ENCODE measurements at regions not wholly inside any gene's neighbourhood (a gene's known extent, or its start where the extent isn't known, plus 50 kb on each side); places are given as distances from the start of the nearest gene placed in this dataset.
"Not testable (repeated sequence)": the region's sequence is repeated elsewhere in the genome, so short reads cannot be mapped to it uniquely, and the experiment has no call there.

- no peak for DNase-seq
These were observed 130.0 kb downstream of the EHF start for GRCh38 chr11:34750692-34751405.

GRCh38 chr11:34749666-34750659 lies 129.1 kb downstream of the EHF start:
- no peak for DNase-seq

GRCh38 chr11:34748036-34748435 lies 127.1 kb downstream of the EHF start:
- no peak for DNase-seq

DNA sequence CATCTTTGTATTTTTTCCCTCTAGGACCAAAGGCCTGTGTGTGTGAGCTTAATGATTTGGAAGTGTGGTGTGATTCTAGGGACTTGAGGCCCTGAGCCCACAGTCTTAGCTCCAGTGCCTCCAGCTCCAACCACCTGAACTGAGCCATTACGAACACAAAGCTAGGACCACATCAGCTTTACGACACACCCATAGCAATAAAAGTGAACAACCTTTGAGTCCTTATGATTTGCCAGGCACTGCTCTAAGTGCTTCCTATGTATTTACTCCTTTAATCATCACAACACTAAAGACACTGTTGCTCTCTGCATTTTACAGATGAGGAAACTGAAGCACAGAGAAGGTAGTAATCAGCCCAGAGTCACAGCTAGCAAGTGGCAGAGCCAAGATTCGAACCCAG lies 126.4 kb downstream of the EHF start:
- no peak for DNase-seq

- DNase-seq, result no peak
These were observed 124.3 kb downstream of the EHF start for GRCh38 chr11:34745195-34745594.

- no peak for DNase-seq
These were observed 123.6 kb downstream of the EHF start for GRCh38 chr11:34744511-34744910.

- no peak for DNase-seq
These were observed 117.3 kb downstream of the EHF start for GRCh38 chr11:34738237-34738636.

DNA sequence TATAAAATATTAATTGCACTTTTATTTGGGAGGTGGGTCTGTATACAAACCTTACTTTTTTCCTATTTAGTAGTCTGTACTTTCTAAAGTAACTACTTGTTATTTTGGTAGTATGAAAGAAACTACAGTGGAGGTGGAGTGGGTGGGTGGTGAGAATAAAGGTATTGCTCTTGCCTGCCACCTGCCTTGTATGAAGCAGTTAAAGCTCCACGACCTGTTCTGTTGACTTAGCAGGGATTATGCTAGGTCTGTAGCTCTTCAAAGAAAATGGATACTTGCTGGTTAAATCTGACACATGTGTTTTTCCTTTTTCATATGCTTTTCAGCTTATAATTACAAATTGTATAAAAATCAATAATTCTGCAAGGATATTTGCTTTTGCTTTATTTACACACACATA lies 111.9 kb downstream of the EHF start:
- DNase-seq, result no peak

DNA sequence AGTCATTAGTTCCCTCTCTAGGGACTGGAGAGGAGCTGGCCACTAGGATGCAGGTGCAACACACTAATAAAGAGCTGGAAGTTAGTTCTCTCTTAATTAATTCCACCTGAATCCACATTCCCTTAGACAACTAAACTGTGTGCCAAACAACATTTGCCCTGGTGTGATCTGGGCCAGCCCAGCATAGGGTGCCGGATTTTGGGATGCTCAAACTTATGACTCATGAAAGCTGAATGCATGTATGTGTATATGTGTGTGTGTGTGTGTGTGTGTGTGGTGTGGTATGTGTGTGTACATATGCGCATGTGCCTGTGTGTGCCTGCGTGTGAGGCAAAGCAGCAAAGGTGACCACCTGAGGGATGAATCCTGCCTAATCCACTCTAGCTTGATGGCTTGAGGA lies 110.7 kb downstream of the EHF start:
- DNase-seq, result no peak

DNA sequence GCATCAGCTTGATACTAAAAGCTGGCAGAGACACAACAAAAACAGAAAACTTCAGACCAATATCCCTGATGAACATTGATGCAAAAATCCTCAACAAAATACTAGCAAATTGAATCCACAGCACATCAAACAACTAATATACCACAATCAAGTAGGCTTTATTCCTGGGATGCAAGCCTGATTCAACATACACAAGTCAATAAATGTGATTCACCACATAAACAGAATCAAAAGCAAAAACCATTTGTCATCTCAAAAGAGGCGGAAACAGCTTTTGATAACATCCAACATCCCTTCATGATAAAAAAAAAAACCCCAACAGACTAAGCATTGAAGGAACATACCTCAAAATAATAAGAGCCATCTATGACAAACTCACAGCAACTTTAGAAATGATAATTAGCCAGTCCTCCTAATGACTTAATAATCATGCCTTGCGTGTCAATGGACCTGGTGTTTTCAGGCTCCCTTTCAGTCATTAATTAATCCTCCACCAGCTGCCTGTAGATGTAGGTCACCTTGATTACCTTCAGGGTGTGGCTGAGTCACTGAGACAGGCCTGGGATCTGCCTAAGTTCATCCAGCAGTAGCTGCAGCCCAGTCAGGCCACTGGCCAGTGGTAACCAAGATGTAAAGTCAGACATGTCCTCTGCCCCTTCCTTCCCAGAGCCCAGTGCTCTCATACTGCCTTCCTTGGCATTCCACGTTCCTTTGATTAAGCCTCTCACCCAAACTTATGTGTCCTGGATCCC lies 109.8 kb downstream of the EHF start:
- no peak for DNase-seq

DNA sequence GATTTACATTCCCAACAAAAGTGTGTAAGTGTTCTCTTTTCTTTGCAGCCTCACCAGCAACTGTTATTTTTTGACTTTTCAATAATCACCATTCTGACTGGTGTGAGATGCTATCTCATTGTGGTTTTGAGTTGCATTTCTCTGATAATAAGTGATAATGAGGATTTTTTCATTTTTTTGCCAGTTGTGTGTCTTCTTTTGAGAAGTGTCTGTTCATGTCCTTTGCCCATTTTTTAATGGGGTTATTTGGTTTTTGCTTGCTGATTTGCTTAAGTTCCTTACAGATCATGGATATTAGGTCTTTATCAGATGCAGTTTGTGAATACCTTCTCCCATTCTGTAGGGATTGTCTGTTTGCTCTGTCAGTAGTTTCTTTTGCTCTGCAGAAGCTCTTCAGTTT lies 107.7 kb downstream of the EHF start:
- DNase-seq, result no peak

DNA sequence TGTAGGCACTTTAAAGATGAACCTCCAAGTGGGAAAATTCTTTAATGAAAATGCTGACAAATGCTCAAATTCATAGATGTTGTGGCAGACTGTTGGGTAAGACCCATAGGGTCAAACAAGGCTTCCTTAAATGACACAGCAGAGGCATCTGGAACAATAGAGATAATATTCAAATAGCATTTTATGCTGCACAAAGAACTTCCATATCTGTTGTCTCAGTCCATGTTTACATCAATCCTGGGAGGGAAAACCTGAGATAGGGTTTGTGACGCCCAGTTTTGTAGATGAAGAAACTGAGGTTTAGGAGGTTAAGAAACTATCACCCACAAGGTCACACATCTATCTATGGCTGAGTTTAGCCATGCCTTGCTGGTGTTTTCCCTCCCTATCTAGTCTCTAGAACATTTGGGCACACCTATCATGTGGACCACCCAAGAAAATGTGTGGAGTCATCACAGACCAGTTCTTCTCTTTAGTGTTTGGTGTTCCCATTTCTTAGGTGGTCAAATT lies 106.4 kb downstream of the EHF start:
- DNase-seq, result no peak

GRCh38 chr11:34724973-34725372 lies 104.1 kb downstream of the EHF start:
- no peak for DNase-seq

- DNase-seq, result no peak
These were observed 100.8 kb downstream of the EHF start for GRCh38 chr11:34721646-34722045.

GRCh38 chr11:34719303-34719848 lies 98.5 kb downstream of the EHF start:
- no peak for DNase-seq

DNA sequence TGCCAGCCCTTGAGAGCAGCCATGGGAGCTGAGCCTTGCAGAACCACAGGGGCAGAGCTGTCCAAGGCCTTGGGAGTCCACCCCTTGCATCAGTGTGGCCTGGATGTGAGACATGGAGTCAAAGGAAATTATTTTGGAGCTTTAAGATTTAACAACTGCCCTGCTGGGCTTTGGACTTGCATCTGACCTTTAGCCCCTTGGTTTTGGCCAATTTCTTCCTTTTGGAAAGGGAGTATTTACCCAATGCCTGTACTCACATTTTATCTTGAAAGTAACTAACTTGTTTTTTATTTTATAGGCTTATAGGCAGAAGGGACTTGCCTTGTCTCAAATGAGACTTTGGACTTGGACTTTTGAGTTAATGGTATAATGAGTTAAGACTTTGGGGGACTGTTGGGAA lies 92.7 kb downstream of the EHF start:
- not testable (repeated sequence) for DNase-seq

Measured in stimulated activated naive CD4-positive, alpha-beta T cell (primary cell).